Small intestine (tissue), 7 donors: ENCODE measurements at regions not wholly inside any gene's neighbourhood (a gene's known extent, or its start where the extent isn't known, plus 50 kb on each side); places are given as distances from the start of the nearest gene placed in this dataset.

Experiments
- DNase-seq, 2 donors: peaks; one replicate each; pipeline versions ENCODE4 v3.0.0 to v3.0.0-alpha.2; 2013
- FAIRE-seq: peaks from 2 replicates; lab custom pipeline; 2012; peaks lifted over from hg19 to GRCh38; lab: Jason Lieb, UNC
- H3K27ac ChIP-seq, 3 donors: one replicate each; pipeline ENCODE4 v1.5.1; 2013; ENCODE audit warnings: low read length in 2 of 3, mild to moderate bottlenecking in 2 of 3, control low read depth in 1 of 3, inconsistent platforms in 1 of 3, low read depth in 1 of 3, moderate library complexity in 1 of 3
- H3K27me3 ChIP-seq, 3 donors: one replicate each; pipeline ENCODE4 v1.6.1; 2013; ENCODE audit warnings: low read length in 3 of 3, inconsistent platforms in 1 of 3; ENCODE audit not compliant: control insufficient read depth in 3 of 3, insufficient read depth in 3 of 3
- H3K36me3 ChIP-seq, 3 donors: one replicate each; pipeline ENCODE4 v1.6.1; 2013; ENCODE audit warnings: low read length in 3 of 3, inconsistent platforms in 1 of 3, low read depth in 1 of 3, mild to moderate bottlenecking in 1 of 3, moderate library complexity in 1 of 3; ENCODE audit not compliant: control insufficient read depth in 3 of 3, insufficient read depth in 2 of 3
- H3K4me1 ChIP-seq, 3 donors: one replicate each; pipeline ENCODE4 v1.6.1; 2013; ENCODE audit warnings: low read length in 2 of 3, inconsistent platforms in 1 of 3, low read depth in 1 of 3, mild to moderate bottlenecking in 1 of 3, moderate library complexity in 1 of 3; ENCODE audit not compliant: control insufficient read depth in 3 of 3, insufficient read depth in 2 of 3
- H3K4me3 ChIP-seq, 3 donors: one replicate each; pipeline ENCODE4 v1.5.1; 2013; ENCODE audit warnings: low read length in 3 of 3, control low read depth in 1 of 3, inconsistent platforms in 1 of 3, low read depth in 1 of 3, mild to moderate bottlenecking in 1 of 3, moderate library complexity in 1 of 3
- H3K9me3 ChIP-seq, 2 donors: one replicate each; pipeline ENCODE4 v1.6.1; 2013; ENCODE audit warnings: low read depth in 1 of 2, low read length in 1 of 2; ENCODE audit not compliant: control insufficient read depth in 2 of 2, insufficient read depth in 1 of 2
- WGBS, 3 donors: extraction: QIAGEN DNeasy Blood & Tissue Kit; methylation state at CpG; one replicate each; pipeline ENCODE4 v1.1.7; 2013; 5-methylcytosine and 5-hydroxymethylcytosine counted together
- donor health status: healthy with polysubstance abuse.
- donor health status: control.
- donor health status: control.
- donor health status: Bipolar disorder and iron deficiency.
- donor health status: healthy.

DNA sequence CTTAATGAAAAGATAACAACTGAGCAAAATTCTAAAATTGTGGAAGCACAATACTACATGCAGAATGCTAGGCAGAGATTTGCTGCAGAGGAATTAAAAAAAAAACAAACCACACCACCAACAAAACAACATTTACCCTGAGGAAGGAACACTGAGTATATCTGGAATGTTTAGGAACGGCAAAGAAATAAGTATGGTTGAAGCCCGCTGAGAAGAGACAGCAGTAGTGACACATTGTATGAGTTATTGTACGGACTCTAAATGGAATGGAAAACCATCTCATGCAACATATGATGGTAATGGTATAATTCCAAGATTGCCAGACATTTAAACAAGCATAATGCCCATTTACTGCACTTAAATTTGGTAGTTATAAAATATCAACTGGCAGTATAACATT, 568.2 kb upstream of the CCDC54 start:
- WGBS, 3 donors = 84 to 89% (median 86%) methylated on average over 3 of the region's 3 CpGs

DNA sequence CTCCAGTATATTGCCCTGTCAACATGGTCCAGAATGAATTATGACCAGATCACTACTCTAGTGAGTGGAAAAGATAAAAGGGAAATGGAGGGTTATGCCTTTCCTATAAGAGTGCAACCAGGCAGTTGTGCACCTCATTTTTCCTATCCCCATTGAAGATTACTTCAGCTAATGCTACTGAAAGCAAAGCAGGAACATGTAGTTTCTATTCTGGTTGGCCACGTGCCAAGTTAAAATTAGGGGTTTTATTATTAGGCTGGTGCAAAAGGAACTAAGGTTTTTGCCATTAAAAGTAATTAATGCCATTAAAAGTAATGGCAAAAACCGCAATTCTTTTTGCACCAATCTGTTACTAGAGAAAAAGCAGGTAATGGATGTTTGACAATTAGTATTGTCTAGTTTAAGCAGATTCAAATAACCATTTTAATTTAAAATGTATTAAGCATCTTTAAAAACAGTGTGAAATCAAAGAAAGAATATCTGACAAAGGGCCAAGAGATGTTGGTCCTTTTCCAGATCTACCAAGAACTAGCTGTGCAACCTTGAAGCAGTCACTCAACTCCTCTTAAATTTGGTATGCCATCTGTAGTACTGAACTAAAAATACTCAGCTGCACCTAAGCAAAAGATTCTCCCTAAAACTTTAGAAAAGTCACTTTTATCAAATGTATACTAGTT, 567.5 kb upstream of the CCDC54 start:
- FAIRE-seq = no peak

More for the DNA sequence above, 568.2 kb upstream of the CCDC54 start:
- Histone ChIP-seq H3K9me3 (no peaks in the 10 kb centered on the region), H3K4me3 (no peak overlapping the region), H3K27me3 (no peaks in the 10 kb centered on the region), H3K4me1 (no peaks in the 10 kb centered on the region), H3K27ac (no peak overlapping the region), H3K36me3 (no peaks in the 10 kb centered on the region)
- DNase-seq = no peak
- no peak for FAIRE-seq

DNA sequence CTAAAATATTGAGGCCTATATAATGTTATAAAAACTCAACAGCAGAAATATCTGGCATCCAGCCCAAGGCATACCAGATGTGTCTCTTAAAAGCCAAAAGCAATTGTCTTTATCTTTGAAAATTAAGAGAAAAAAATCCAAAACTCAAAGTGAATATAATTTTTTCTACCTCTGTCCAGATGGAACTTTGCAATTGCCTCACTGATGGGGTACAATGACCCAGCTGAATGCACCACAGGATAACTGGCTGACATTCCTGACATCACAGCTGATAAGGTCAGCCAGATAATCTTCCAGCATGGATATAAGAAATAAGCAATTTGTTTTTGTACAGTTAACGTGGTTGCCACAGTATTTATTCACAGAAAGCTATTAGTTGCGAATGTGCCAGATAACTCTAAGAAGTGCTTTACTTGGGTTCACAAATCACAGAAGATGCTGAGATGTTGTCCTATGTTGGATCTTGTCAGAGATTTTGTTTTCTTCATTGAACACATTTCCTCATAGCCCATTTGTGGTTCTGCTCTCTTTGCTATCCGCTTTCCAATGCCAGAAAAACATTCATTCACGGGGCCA, 566.9 kb upstream of the CCDC54 start:
- DNase-seq = no peak
- no peak for FAIRE-seq
- 66 to 80% (median 75%) methylated on average over 4 of the region's 4 CpGs for WGBS, 3 donors

More for the DNA sequence above, 567.5 kb upstream of the CCDC54 start:
- no peak overlapping the region for H3K27ac ChIP-seq
- no peaks in the 10 kb centered on the region for H3K4me1 ChIP-seq
- H3K4me3 ChIP-seq = no peak overlapping the region
- no peaks in the 10 kb centered on the region for H3K27me3 ChIP-seq
- no peak for DNase-seq
- 46 to 62% (median 52%) methylated on average over 2 of the region's 2 CpGs for WGBS, 3 donors
- H3K9me3 ChIP-seq = no peaks in the 10 kb centered on the region
- H3K36me3 ChIP-seq = no peaks in the 10 kb centered on the region

DNA sequence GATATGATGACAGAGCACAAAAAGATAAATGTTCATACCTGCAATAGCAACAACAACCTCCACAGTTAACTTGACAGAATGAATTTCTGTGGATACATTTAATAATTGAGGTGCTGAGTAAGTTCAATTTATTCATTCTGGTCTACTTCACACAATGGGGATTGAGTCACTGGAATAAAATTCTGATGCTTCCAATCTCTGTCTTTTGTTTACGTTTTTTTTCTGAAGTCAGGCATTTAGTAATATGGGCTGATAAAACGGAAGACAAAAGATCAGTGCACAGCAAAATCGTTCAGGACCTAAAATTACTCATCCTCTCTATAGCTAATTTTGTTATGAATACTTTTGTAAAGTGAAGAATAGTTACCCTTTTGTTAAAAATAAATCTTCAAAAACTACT, 565.9 kb upstream of the CCDC54 start:
- Histone ChIP-seq H3K36me3 (no peaks in the 10 kb centered on the region), H3K4me3 (no peak overlapping the region), H3K9me3 (no peaks in the 10 kb centered on the region), H3K4me1 (no peaks in the 10 kb centered on the region), H3K27me3 (no peaks in the 10 kb centered on the region), H3K27ac (no peak overlapping the region)
- 53 to 64% (median 60%) methylated on average over 3 of the region's 3 CpGs for WGBS, 3 donors
- DNase-seq (no peak), FAIRE-seq (no peak)

More for the DNA sequence above, 566.9 kb upstream of the CCDC54 start:
- Histone ChIP-seq H3K9me3 (no peaks in the 10 kb centered on the region), H3K27ac (no peak overlapping the region), H3K36me3 (no peaks in the 10 kb centered on the region), H3K4me3 (no peak overlapping the region), H3K4me1 (no peaks in the 10 kb centered on the region), H3K27me3 (no peaks in the 10 kb centered on the region)

DNA sequence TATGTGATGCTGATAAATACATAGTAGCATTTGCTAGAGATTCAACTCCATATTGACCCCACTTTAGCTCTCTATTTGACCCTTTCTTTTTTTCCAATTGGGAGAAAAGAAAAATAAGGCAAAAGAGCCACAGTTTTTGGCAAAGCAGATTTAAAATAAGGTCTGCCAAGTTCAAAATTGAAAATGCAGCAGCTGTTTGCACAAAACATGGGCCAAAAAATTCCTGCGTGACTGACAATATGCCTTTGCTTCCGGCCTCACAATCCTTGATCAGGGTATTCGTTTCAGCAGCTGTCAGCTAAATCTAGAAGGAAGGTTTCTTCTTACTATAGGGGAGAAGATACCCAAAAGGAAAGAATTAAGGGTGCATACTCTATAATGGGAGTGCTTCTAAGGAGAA, 563.5 kb upstream of the CCDC54 start:
- no peak overlapping the region for H3K4me3 ChIP-seq
- DNase-seq = no peak
- no peak for FAIRE-seq
- 56 to 71% (median 64%) methylated on average over 3 of the region's 3 CpGs for WGBS, 3 donors
- H3K27me3 ChIP-seq = no peaks in the 10 kb centered on the region
- H3K36me3 ChIP-seq = no peaks in the 10 kb centered on the region
- no peak overlapping the region for H3K27ac ChIP-seq
- H3K4me1 ChIP-seq = no peaks in the 10 kb centered on the region
- H3K9me3 ChIP-seq = no peaks in the 10 kb centered on the region

DNA sequence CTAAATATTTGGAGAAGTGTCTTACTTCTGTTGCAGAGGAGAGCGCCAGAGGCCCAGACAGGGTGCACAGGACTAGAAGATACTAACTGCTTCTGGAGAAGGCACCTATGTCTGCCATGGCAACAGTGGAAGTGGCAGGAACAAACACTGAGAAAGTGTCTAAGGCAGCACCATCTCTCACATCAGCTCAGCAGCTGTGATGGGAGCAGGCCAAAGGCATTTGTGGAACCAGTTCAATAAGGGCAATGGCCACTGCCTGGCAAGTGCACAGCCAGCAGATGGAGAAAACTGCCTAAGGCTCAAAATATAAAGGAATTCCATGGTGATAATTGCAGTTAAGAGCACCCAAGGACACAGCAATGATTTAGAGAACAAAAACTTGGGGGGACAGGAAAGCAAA, 563.0 kb upstream of the CCDC54 start:
- FAIRE-seq = no peak
- Histone ChIP-seq H3K4me3 (no peak overlapping the region), H3K27ac (no peak overlapping the region), H3K4me1 (no peaks in the 10 kb centered on the region), H3K36me3 (no peaks in the 10 kb centered on the region), H3K9me3 (no peaks in the 10 kb centered on the region), H3K27me3 (no peaks in the 10 kb centered on the region)
- 76 to 91% (median 86%) methylated on average over 1 of the region's 1 CpG for WGBS, 3 donors
- DNase-seq = no peak

DNA sequence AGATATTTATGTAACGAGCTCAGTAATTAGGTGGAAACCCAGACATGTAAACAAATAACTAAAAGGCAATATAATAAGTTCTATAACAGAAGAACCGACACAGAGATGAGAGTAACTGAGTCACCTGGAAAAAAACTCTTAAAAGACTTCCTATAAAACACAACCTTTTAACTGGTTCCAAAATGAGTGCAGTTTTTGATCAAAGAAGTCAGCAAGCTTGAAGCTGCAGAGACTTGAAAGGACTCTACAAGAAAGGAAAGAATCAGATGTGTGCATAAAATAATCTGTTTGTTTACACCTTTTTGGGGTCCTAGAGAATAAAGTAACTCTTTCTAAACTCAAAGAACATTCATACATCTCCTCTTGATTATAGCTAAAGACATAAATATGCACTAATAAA, 560.4 kb upstream of the CCDC54 start:
- FAIRE-seq (no peak), DNase-seq (no peak)
- no peak overlapping the region for H3K4me3 ChIP-seq
- H3K9me3 ChIP-seq = no peaks in the 10 kb centered on the region
- no peaks in the 10 kb centered on the region for H3K4me1 ChIP-seq
- 43 to 62% (median 50%) methylated on average over 2 of the region's 2 CpGs for WGBS, 3 donors
- no peaks in the 10 kb centered on the region for H3K27me3 ChIP-seq
- no peak overlapping the region for H3K27ac ChIP-seq
- no peaks in the 10 kb centered on the region for H3K36me3 ChIP-seq

DNA sequence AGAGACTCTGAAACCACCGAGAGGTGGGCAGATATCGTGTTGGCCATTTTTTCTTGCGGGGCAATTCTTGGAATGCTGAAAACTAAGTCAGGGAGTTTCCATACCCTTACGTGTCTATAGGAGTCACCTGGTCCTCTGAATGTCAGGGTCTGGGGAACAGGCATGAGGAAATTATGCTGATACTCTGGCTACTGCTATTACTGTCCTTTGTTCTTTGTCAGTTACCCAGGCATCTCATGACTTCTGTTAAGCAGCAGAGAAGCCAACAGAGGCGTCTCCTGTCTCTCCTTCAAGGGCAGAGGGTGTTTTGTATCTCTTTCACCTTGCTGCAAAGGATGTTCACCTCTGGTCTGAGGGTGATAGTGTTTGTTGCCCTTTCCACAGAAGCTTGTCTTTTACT, 559.5 kb upstream of the CCDC54 start:
- WGBS, 3 donors = 74 to 79% (median 74%) methylated on average over 5 of the region's 5 CpGs
- Histone ChIP-seq H3K27ac (no peak overlapping the region), H3K9me3 (peaks cover 0 to 1% of the 10 kb centered on the region in 2 donors), H3K36me3 (no peaks in the 10 kb centered on the region), H3K27me3 (no peaks in the 10 kb centered on the region), H3K4me1 (no peaks in the 10 kb centered on the region), H3K4me3 (no peak overlapping the region)
- DNase-seq = no peak
- FAIRE-seq = no peak

DNA sequence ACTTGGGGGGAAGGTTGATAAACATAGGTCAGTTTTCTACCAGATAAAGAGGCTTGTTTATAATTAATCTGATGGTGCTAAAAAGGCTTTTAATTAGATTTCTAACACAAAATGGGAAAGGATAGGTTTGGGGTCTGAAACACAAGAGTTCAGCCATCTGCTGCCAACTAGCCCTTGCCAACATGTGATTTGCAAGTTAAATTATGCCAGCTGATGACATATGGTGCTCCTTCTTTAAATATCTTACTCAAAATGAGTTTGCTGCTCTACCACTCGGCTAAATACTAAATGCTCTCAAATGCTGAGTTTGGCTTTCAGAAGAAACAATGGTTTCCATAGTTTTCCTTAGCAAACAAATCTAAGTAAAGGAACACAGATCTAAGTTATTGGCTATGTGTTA, 557.8 kb upstream of the CCDC54 start:
- no peaks in the 10 kb centered on the region for H3K27me3 ChIP-seq
- no peak for DNase-seq
- 53 to 72% (median 71%) methylated on average over 1 of the region's 1 CpG for whole genome bisulfite sequencing, 3 donors
- H3K4me1 ChIP-seq = no peaks in the 10 kb centered on the region
- no peak for FAIRE-seq
- H3K4me3 ChIP-seq = no peak overlapping the region
- no peaks in the 10 kb centered on the region for H3K36me3 ChIP-seq
- H3K27ac ChIP-seq = no peak overlapping the region
- H3K9me3 ChIP-seq = peaks cover 0 to 1% of the 10 kb centered on the region in 2 donors
